Stomach (tissue), 4 donors: ENCODE measurements at regions not wholly inside any gene's neighbourhood (a gene's known extent, or its start where the extent isn't known, plus 50 kb on each side); places are given as distances from the start of the nearest gene placed in this dataset.

ENCODE experiments used
- EP300 ChIP-seq: sonication (generic); formaldehyde crosslinking; IDR thresholded peaks from one replicate; pipeline ENCODE4 v1.6.1; 2017; ENCODE audit warnings: antibody characterized with exemption
- POLR2AphosphoS5 ChIP-seq, 3 donors: sonication (generic); formaldehyde crosslinking; IDR thresholded peaks; one replicate each; pipeline ENCODE4 v1.6.1; 2016; ENCODE audit warnings: antibody characterized with exemption in 3 of 3
- TF ChIP-seq, protein P1 (sequence below), 7 experiments: fragments of 450-650 bp in 4 of 7; fragments of 200-600 bp in 3 of 7; sonication (generic) in 3 of 7; IDR thresholded peaks; one replicate each; pipeline ENCODE4 v1.5.1; 2016 to 2019; ENCODE audit warnings: antibody characterized with exemption in 7 of 7, control low read depth in 2 of 7, mild to moderate bottlenecking in 1 of 7

DNA sequence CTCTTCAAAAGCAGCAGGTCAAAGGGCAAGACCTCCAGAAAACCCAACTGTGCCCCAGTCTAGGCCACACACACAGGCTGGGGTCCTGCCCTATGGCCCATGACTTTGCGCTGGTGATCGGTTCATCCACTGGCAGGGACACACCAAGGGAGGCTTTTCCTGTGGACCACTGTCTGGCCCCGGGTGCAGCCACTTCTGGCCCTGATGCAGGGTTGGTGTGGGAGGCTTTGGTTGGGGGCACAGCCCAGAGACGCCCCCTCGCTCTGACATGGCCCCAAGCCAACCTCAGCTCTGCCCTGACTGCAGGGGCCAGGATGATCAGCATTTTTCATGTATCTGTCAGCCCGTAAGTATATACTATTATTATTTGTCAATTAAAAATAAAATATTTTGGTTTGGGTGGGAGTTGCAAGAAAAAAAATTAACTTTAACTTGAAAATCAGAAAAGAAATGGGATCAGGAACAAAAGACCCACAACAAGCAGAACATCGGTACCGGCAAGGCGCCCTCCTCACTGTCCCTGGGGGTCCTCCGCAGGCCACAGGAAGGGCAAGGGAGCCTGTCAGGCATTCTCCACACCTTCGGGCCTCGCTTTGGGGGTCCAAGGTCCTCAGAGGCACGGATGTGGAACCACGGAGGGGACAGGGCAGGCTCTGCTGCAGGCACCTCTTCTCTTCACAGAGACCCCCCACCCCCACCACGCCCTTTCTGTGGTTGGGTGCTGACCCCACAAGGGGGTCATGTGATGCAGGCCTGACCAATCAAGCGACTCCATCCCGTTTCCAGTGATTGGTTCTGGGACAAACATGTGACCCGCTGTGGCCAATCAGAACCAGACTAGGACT, 181.5 kb upstream of the SFSWAP start:
- TF ChIP-seq, protein P1, sequence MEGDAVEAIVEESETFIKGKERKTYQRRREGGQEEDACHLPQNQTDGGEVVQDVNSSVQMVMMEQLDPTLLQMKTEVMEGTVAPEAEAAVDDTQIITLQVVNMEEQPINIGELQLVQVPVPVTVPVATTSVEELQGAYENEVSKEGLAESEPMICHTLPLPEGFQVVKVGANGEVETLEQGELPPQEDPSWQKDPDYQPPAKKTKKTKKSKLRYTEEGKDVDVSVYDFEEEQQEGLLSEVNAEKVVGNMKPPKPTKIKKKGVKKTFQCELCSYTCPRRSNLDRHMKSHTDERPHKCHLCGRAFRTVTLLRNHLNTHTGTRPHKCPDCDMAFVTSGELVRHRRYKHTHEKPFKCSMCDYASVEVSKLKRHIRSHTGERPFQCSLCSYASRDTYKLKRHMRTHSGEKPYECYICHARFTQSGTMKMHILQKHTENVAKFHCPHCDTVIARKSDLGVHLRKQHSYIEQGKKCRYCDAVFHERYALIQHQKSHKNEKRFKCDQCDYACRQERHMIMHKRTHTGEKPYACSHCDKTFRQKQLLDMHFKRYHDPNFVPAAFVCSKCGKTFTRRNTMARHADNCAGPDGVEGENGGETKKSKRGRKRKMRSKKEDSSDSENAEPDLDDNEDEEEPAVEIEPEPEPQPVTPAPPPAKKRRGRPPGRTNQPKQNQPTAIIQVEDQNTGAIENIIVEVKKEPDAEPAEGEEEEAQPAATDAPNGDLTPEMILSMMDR (IDR thresholded peaks at IDR 0.05) = no peak
- no peak for TF ChIP-seq POLR2AphosphoS5 (IDR thresholded peaks at IDR 0.05)
- TF ChIP-seq EP300 = no peak
